ENCODE measurements at regions not wholly inside any gene's neighbourhood (a gene's known extent, or its start where the extent isn't known, plus 50 kb on each side); places are given as distances from the start of the nearest gene placed in this dataset.

DNA sequence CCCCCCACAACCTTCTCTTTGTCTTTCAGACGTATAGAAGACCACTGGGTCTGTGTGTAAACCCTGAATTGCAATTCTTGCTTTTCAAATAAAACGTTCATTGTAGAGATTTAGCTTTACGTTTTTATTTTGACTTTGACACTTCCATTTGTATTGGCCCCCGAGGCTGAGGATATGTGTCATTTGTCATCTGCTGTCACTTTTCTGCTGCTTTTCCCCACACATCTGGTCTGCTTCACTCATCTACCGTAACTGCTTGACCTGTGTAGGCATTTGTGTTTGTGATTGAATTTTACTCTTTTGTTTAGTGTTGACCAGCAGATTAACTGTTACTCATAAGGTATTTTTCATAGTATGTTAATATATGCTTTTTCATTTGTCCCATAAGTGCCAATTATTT is 157.2 kb upstream of the SYT10 start:
- TF ChIP-seq, protein P1, sequence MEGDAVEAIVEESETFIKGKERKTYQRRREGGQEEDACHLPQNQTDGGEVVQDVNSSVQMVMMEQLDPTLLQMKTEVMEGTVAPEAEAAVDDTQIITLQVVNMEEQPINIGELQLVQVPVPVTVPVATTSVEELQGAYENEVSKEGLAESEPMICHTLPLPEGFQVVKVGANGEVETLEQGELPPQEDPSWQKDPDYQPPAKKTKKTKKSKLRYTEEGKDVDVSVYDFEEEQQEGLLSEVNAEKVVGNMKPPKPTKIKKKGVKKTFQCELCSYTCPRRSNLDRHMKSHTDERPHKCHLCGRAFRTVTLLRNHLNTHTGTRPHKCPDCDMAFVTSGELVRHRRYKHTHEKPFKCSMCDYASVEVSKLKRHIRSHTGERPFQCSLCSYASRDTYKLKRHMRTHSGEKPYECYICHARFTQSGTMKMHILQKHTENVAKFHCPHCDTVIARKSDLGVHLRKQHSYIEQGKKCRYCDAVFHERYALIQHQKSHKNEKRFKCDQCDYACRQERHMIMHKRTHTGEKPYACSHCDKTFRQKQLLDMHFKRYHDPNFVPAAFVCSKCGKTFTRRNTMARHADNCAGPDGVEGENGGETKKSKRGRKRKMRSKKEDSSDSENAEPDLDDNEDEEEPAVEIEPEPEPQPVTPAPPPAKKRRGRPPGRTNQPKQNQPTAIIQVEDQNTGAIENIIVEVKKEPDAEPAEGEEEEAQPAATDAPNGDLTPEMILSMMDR (IDR thresholded peaks at IDR 0.05; ENCODE audit: insufficient read depth, low read depth, low read length): no peak
- no peak for TF ChIP-seq EZH2 (IDR thresholded peaks at IDR 0.05; ENCODE audit: insufficient read depth, low read length)

Data from astrocyte (in vitro differentiated cells and primary cell).